ENCODE measurements at regions not wholly inside any gene's neighbourhood (a gene's known extent, or its start where the extent isn't known, plus 50 kb on each side); places are given as distances from the start of the nearest gene placed in this dataset.

DNA sequence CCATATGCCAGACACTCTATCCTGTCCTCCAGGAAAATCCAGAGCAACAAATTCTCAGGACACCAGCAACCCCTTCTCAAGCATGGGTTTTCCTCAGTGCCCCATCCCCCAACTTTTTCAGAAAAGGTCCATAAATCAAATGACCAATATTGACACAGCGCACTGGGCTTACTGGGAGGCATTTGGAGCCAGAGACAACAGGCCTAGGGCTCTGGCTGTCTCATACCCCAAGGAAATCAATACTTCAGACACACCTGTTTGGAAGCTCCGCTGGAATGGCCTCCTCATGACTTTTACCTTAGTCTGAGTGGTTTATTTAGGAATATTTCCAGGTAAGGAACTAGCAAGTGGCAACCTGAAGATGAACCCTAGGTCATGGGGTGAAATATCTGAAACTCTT lies 66.9 kb upstream of the TNR start:
- no peak overlapping the region for H2AFZ ChIP-seq (ENCODE audit: low read depth, low read length, severe bottlenecking)
- no peak overlapping the region for H3K27ac ChIP-seq (ENCODE audit: low read depth, low read length)
- H3K9me3 ChIP-seq (ENCODE audit: insufficient read depth, low read length) = no peaks in the 10 kb centered on the region
- no peak overlapping the region for H3K9ac ChIP-seq (ENCODE audit: low read length)
- no peak overlapping the region for H3K4me3 ChIP-seq (ENCODE audit: insufficient read depth, low read length, poor library complexity, severe bottlenecking)
- H3K9me2 ChIP-seq (replicated peaks; ENCODE audit: insufficient read depth, low read length) = no peaks in the 10 kb centered on the region
- no peaks in the 10 kb centered on the region for H3K79me2 ChIP-seq (ENCODE audit: insufficient read depth, low read length)
- TF ChIP-seq, protein P1, sequence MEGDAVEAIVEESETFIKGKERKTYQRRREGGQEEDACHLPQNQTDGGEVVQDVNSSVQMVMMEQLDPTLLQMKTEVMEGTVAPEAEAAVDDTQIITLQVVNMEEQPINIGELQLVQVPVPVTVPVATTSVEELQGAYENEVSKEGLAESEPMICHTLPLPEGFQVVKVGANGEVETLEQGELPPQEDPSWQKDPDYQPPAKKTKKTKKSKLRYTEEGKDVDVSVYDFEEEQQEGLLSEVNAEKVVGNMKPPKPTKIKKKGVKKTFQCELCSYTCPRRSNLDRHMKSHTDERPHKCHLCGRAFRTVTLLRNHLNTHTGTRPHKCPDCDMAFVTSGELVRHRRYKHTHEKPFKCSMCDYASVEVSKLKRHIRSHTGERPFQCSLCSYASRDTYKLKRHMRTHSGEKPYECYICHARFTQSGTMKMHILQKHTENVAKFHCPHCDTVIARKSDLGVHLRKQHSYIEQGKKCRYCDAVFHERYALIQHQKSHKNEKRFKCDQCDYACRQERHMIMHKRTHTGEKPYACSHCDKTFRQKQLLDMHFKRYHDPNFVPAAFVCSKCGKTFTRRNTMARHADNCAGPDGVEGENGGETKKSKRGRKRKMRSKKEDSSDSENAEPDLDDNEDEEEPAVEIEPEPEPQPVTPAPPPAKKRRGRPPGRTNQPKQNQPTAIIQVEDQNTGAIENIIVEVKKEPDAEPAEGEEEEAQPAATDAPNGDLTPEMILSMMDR (IDR thresholded peaks at IDR 0.05; ENCODE audit: insufficient read depth, low read length, poor library complexity, severe bottlenecking) = no peak
- no peak for TF ChIP-seq EZH2phosphoT487 (conservative IDR thresholded peaks at IDR 0.05; ENCODE audit: low read length)
- no peaks in the 10 kb centered on the region for H4K20me1 ChIP-seq (ENCODE audit: low read depth, low read length)
- no peak overlapping the region for H3K4me2 ChIP-seq (ENCODE audit: low read depth, low read length, poor library complexity, severe bottlenecking)
- H3K36me3 ChIP-seq (ENCODE audit: low read length) = no peaks in the 10 kb centered on the region
- H3F3A ChIP-seq (ENCODE audit: insufficient read depth) = no peaks in the 10 kb centered on the region
- H3K27me3 ChIP-seq (ENCODE audit: low read length) = no peaks in the 10 kb centered on the region

DNA sequence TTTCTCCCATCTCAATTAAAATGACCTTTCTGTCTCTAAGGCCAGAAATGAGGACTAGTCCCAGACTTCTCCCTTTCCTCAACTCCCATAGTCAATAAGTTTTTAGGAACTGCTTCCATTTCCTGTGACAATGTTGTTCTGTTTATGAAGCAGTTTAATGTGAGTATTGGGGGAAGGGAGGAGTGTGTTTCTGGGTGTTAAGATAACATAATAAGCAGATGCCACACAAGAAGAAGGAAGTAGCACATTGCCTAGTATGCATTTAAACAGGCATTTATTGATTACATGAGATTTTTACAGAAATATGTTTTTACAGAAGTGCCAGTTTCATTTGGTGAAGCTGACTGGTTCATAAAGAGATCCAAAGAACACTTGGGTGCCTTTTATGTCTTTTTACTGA lies 65.6 kb upstream of the TNR start:
- H2AFZ ChIP-seq (ENCODE audit: low read depth, low read length, severe bottlenecking) = no peak overlapping the region
- no peaks in the 10 kb centered on the region for H3K79me2 ChIP-seq (ENCODE audit: insufficient read depth, low read length)
- no peak overlapping the region for H3K9ac ChIP-seq (ENCODE audit: low read length)
- no peak overlapping the region for H3K4me3 ChIP-seq (ENCODE audit: insufficient read depth, low read length, poor library complexity, severe bottlenecking)
- H3K36me3 ChIP-seq (ENCODE audit: low read length) = no peaks in the 10 kb centered on the region
- TF ChIP-seq, protein P1 (IDR thresholded peaks at IDR 0.05; ENCODE audit: insufficient read depth, low read length, poor library complexity, severe bottlenecking) = no peak
- H3K27me3 ChIP-seq (ENCODE audit: low read length) = no peaks in the 10 kb centered on the region
- no peaks in the 10 kb centered on the region for H3K9me3 ChIP-seq (ENCODE audit: insufficient read depth, low read length)
- H3F3A ChIP-seq (ENCODE audit: insufficient read depth) = no peaks in the 10 kb centered on the region
- no peak overlapping the region for H3K27ac ChIP-seq (ENCODE audit: low read depth, low read length)
- H3K4me2 ChIP-seq (ENCODE audit: low read depth, low read length, poor library complexity, severe bottlenecking) = no peak overlapping the region
- no peaks in the 10 kb centered on the region for H3K9me2 ChIP-seq (replicated peaks; ENCODE audit: insufficient read depth, low read length)
- H4K20me1 ChIP-seq (ENCODE audit: low read depth, low read length) = no peaks in the 10 kb centered on the region

DNA sequence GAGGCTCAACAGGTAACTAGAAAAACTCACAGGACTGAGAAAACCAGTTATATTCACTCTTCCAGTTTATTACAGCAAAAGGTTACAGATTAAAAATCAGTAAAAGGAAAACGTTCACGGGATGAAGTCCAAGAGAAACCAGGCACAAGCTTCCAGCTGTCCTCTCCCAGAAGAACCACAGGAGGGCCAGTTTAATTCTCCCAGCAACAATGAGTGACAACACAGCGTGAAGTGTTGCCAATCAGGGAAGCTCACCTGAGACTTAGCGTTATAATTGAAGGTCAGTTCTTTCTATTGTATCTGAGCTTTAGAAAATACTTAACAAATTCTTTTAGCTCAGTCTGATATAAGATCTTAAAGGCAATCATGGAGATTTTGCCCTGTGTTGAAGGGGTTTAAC lies 65.2 kb upstream of the TNR start:
- no peak overlapping the region for H2AFZ ChIP-seq (ENCODE audit: low read depth, low read length, severe bottlenecking)
- H3K4me2 ChIP-seq (ENCODE audit: low read depth, low read length, poor library complexity, severe bottlenecking) = no peak overlapping the region
- H3K9ac ChIP-seq (ENCODE audit: low read length) = no peak overlapping the region
- no peaks in the 10 kb centered on the region for H3K9me3 ChIP-seq (ENCODE audit: insufficient read depth, low read length)
- no peak for TF ChIP-seq EZH2phosphoT487 (conservative IDR thresholded peaks at IDR 0.05; ENCODE audit: low read length)
- TF ChIP-seq, protein P1 (IDR thresholded peaks at IDR 0.05; ENCODE audit: insufficient read depth, low read length, poor library complexity, severe bottlenecking) = no peak
- H3K27me3 ChIP-seq (ENCODE audit: low read length) = no peaks in the 10 kb centered on the region
- H3K4me3 ChIP-seq (ENCODE audit: insufficient read depth, low read length, poor library complexity, severe bottlenecking) = no peak overlapping the region
- no peaks in the 10 kb centered on the region for H4K20me1 ChIP-seq (ENCODE audit: low read depth, low read length)
- no peaks in the 10 kb centered on the region for H3K79me2 ChIP-seq (ENCODE audit: insufficient read depth, low read length)
- no peaks in the 10 kb centered on the region for H3F3A ChIP-seq (ENCODE audit: insufficient read depth)
- H3K9me2 ChIP-seq (replicated peaks; ENCODE audit: insufficient read depth, low read length) = no peaks in the 10 kb centered on the region
- H3K27ac ChIP-seq (ENCODE audit: low read depth, low read length) = no peak overlapping the region
- H3K36me3 ChIP-seq (ENCODE audit: low read length) = no peaks in the 10 kb centered on the region

DNA sequence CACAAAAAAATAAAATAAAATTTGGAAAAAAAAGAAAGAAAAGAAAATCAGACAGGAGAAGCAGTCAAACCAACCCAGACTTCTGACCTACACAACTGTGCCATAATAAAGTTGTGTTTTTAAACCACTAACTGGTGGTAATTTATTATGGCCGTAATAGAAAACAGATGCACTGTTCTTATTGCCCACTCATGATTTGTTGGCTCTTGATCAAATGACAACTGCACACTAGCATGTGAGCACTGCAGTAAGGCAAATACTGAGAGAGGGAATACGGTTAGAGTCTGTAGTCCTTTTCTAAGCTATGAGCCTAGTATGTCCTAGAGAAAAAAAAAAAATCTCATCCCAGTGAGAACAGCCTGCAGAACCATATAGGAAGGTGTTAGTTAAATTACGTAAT lies 61.2 kb upstream of the TNR start:
- H3K9me2 ChIP-seq (replicated peaks; ENCODE audit: insufficient read depth, low read length) = no peaks in the 10 kb centered on the region
- H3K9me3 ChIP-seq (ENCODE audit: insufficient read depth, low read length) = no peaks in the 10 kb centered on the region
- H2AFZ ChIP-seq (ENCODE audit: low read depth, low read length, severe bottlenecking) = no peak overlapping the region
- no peaks in the 10 kb centered on the region for H3K36me3 ChIP-seq (ENCODE audit: low read length)
- H3F3A ChIP-seq (ENCODE audit: insufficient read depth) = no peaks in the 10 kb centered on the region
- no peak overlapping the region for H3K4me3 ChIP-seq (ENCODE audit: insufficient read depth, low read length, poor library complexity, severe bottlenecking)
- no peaks in the 10 kb centered on the region for H3K27me3 ChIP-seq (ENCODE audit: low read length)
- H3K27ac ChIP-seq (ENCODE audit: low read depth, low read length) = no peak overlapping the region
- TF ChIP-seq, protein P1 (IDR thresholded peaks at IDR 0.05; ENCODE audit: insufficient read depth, low read length, poor library complexity, severe bottlenecking) = no peak
- no peaks in the 10 kb centered on the region for H3K79me2 ChIP-seq (ENCODE audit: insufficient read depth, low read length)
- H4K20me1 ChIP-seq (ENCODE audit: low read depth, low read length) = no peaks in the 10 kb centered on the region
- no peak overlapping the region for H3K9ac ChIP-seq (ENCODE audit: low read length)
- no peak overlapping the region for H3K4me2 ChIP-seq (ENCODE audit: low read depth, low read length, poor library complexity, severe bottlenecking)

Data from SU-DHL-6 (cell line).